ENCODE measurements at regions not wholly inside any gene's neighbourhood (a gene's known extent, or its start where the extent isn't known, plus 50 kb on each side); places are given as distances from the start of the nearest gene placed in this dataset.

- Histone ChIP-seq H3K9me3 (replicated peaks) (no peaks in the 10 kb centered on the region; the same call in 1 of the 2 replicates), H3K36me3 (no peaks in the 10 kb centered on the region), H3K27ac (no peak overlapping the region), H3K4me3 (no peak overlapping the region), H3K4me1 (replicated peaks) (no peaks in the 10 kb centered on the region), H3K27me3 (replicated peaks) (no peaks in the 10 kb centered on the region)
- DNase-seq (ENCODE audit: low read depth in 1 of 2, low spot score in 2 of 2) = no peak
Observed at GRCh38 chr2:188227713-188228112, 64.0 kb upstream of the GULP1 start.

- no peak for DNase-seq (ENCODE audit: low read depth in 1 of 2, low spot score in 2 of 2)
- Histone ChIP-seq H3K9me3 (replicated peaks) (no peaks in the 10 kb centered on the region), H3K27ac (no peak overlapping the region), H3K4me3 (no peak overlapping the region), H3K27me3 (replicated peaks) (no peaks in the 10 kb centered on the region), H3K36me3 (no peaks in the 10 kb centered on the region), H3K4me1 (replicated peaks) (no peaks in the 10 kb centered on the region)
Observed at GRCh38 chr2:188235364-188235763, 56.3 kb upstream of the GULP1 start.

- Histone ChIP-seq H3K27ac (no peak overlapping the region), H3K36me3 (no peaks in the 10 kb centered on the region), H3K4me1 (replicated peaks) (no peaks in the 10 kb centered on the region), H3K4me3 (no peak overlapping the region), H3K9me3 (replicated peaks) (no peaks in the 10 kb centered on the region), H3K27me3 (replicated peaks) (no peaks in the 10 kb centered on the region)
- DNase-seq (ENCODE audit: low read depth in 1 of 2, low spot score in 2 of 2) = no peak
Observed at GRCh38 chr2:188238386-188238785, 53.3 kb upstream of the GULP1 start.

All from SJSA1 (cell line).